Uterus (tissue), 2 donors: ENCODE measurements at regions not wholly inside any gene's neighbourhood (a gene's known extent, or its start where the extent isn't known, plus 50 kb on each side); places are given as distances from the start of the nearest gene placed in this dataset.

Experiments
- POLR2A ChIP-seq, 2 donors: fragments of 450-650 bp; IDR thresholded peaks; one replicate each; pipeline ENCODE4 v1.6.1; 2016; ENCODE audit warnings: antibody characterized with exemption in 2 of 2, mild to moderate bottlenecking in 1 of 2, moderate library complexity in 1 of 2
- TF ChIP-seq, protein P1 (sequence below), 4 experiments: fragments of 200-600 bp in 2 of 4; fragments of 450-650 bp in 2 of 4; sonication (generic) in 2 of 4; IDR thresholded peaks; one replicate each; pipeline ENCODE4 v1.5.1; 2016 to 2019; ENCODE audit warnings: antibody characterized with exemption in 4 of 4, mild to moderate bottlenecking in 2 of 4, moderate library complexity in 1 of 4

DNA sequence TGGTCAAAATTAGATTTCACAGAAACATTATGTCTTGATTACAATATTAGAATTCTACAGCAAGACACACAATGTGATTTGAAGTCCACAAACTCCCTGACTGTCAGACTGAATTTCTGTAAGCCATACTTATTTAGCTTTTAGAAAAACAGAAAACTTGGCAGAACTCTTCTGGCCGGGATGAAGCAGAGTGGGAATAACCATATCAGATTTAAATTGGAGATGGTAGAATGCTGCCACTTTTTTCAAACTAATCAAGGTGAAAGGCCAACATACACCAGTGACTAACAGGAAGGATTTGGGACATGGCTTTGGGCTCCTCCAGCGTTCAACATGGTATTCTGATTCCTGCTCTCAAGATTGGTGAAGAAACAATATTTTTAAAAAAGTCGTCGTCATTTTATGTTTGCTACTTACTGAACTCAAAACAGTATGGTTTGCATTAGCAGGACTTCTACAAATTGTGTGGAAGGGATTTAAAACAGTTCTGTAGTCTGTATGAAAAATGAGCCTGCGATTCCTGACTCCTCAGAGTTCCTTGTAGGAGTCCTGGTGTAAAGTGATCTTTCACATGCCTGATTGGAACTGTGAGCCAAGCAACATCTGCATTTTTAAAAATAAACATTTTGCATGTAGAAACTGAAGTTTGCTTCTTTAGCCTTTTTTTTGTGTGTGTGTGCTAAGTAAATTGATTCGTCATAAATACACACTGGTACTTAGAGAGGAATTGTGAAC, 297.9 kb upstream of the SOX4 start:
- TF ChIP-seq, protein P1, sequence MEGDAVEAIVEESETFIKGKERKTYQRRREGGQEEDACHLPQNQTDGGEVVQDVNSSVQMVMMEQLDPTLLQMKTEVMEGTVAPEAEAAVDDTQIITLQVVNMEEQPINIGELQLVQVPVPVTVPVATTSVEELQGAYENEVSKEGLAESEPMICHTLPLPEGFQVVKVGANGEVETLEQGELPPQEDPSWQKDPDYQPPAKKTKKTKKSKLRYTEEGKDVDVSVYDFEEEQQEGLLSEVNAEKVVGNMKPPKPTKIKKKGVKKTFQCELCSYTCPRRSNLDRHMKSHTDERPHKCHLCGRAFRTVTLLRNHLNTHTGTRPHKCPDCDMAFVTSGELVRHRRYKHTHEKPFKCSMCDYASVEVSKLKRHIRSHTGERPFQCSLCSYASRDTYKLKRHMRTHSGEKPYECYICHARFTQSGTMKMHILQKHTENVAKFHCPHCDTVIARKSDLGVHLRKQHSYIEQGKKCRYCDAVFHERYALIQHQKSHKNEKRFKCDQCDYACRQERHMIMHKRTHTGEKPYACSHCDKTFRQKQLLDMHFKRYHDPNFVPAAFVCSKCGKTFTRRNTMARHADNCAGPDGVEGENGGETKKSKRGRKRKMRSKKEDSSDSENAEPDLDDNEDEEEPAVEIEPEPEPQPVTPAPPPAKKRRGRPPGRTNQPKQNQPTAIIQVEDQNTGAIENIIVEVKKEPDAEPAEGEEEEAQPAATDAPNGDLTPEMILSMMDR (IDR thresholded peaks at IDR 0.05), result no peak
- TF ChIP-seq POLR2A (IDR thresholded peaks at IDR 0.05), result no peak
